Endothelial cell of umbilical vein (primary cell): ENCODE measurements at regions not wholly inside any gene's neighbourhood (a gene's known extent, or its start where the extent isn't known, plus 50 kb on each side); places are given as distances from the start of the nearest gene placed in this dataset.

ENCODE experiments used
- BruUV-seq: library from RNA; stranded (reverse); fragments of 400-500 nt; replicated peaks from 2 replicates; lab custom pipeline; 2021; lab: Mats Ljungman, UMichigan
- CTCF ChIA-PET: fragments of 300-600, 350-600 bp; sonication (Branson Sonifier 250); formaldehyde crosslinking; loops from one replicate; lab custom pipeline; 2021; ENCODE audit warnings: antibody characterized with exemption, inconsistent platforms; lab: Charles Lee
- POLR2A ChIA-PET: fragments of 300-600, 350-600 bp; sonication (Branson Sonifier 250); formaldehyde crosslinking; loops from one replicate; lab custom pipeline; 2021; ENCODE audit warnings: antibody characterized with exemption, inconsistent platforms; lab: Charles Lee
- DNase-seq: peaks from one replicate; pipeline ENCODE4 v3.0.0-alpha.2; 2011; ENCODE audit warnings: low read depth, low spot score
- FAIRE-seq: peaks from 2 replicates; lab custom pipeline; 2011; peaks lifted over from hg19 to GRCh38; lab: Jason Lieb, UNC
- H2AFZ ChIP-seq: 2 replicates; pipeline ENCODE4 v1.6.0; 2012; ENCODE audit warnings: low read depth, low read length, control low read depth, inconsistent platforms
- H3K27ac ChIP-seq: 2 replicates; pipeline ENCODE4 v1.5.1; 2011; ENCODE audit warnings: low read depth, mild to moderate bottlenecking, control low read depth, low read length, moderate library complexity; ENCODE audit not compliant: insufficient read depth
- H3K27me3 ChIP-seq, 2 experiments: 2 replicates each; pipeline versions ENCODE4 v1.6.0 to v1.6.1; 2011; ENCODE audit warnings: low read length in 2 of 2, mixed read lengths in 1 of 2; ENCODE audit not compliant: control insufficient read depth in 2 of 2, insufficient read depth in 2 of 2
- H3K36me3 ChIP-seq, 2 experiments: 2 replicates in 1 of 2; 3 replicates in 1 of 2; pipeline ENCODE4 v1.5.1; 2011; ENCODE audit warnings: low read length in 2 of 2, mild to moderate bottlenecking in 1 of 2, moderate library complexity in 1 of 2; ENCODE audit not compliant: control insufficient read depth in 2 of 2, insufficient read depth in 2 of 2; ENCODE audit errors: extremely low read depth in 1 of 2
- H3K4me1 ChIP-seq: 3 replicates; pipeline ENCODE4 v1.5.1; 2011; ENCODE audit warnings: mild to moderate bottlenecking, low read length; ENCODE audit not compliant: control insufficient read depth, insufficient read depth; ENCODE audit errors: extremely low read depth
- H3K4me2 ChIP-seq: 2 replicates; pipeline ENCODE4 v1.6.1; 2011; ENCODE audit warnings: low read length, control low read depth, mixed read lengths; ENCODE audit not compliant: insufficient read depth
- H3K4me3 ChIP-seq, 3 experiments: fragments of 200-600 bp in 1 of 3; sonication (generic), shearing (Covaris generic) in 1 of 3; replicated peaks in 1 of 3; 2 replicates each; pipeline ENCODE4 v1.5.1; 2011 to 2016; ENCODE audit warnings: control low read depth in 3 of 3, low read length in 3 of 3, mild to moderate bottlenecking in 2 of 3, inconsistent platforms in 1 of 3, low read depth in 1 of 3, moderate library complexity in 1 of 3; ENCODE audit not compliant: insufficient read depth in 1 of 3
- H3K79me2 ChIP-seq: 2 replicates; pipeline ENCODE4 v1.6.0; 2012; ENCODE audit warnings: low read length, inconsistent platforms; ENCODE audit not compliant: control insufficient read depth, insufficient read depth
- H3K9ac ChIP-seq: replicated peaks from 2 replicates; pipeline ENCODE3; 2011; ENCODE audit warnings: low read length, control low read depth; ENCODE audit not compliant: insufficient read depth; ENCODE audit errors: extremely low read depth
- H3K9me1 ChIP-seq: replicated peaks from 3 replicates; pipeline ENCODE4 v1.6.0; 2011; ENCODE audit warnings: mild to moderate bottlenecking, low read length; ENCODE audit not compliant: control insufficient read depth, insufficient read depth; ENCODE audit errors: extremely low read depth
- H3K9me3 ChIP-seq: replicated peaks from 2 replicates; pipeline ENCODE4 v1.5.1; 2012; ENCODE audit warnings: low read length, inconsistent platforms; ENCODE audit not compliant: control insufficient read depth, insufficient read depth
- H4K20me1 ChIP-seq: replicated peaks from 2 replicates; pipeline ENCODE3; 2011; ENCODE audit warnings: mild to moderate bottlenecking, low read length; ENCODE audit not compliant: control insufficient read depth, insufficient read depth; ENCODE audit errors: extremely low read depth
- CTCF ChIP-seq, 2 donors: IDR thresholded peaks; 1 replicate in 1 of 2; 2 replicates in 1 of 2; pipeline ENCODE4 v1.5.1; 2011; ENCODE audit warnings: low read length in 2 of 2, mild to moderate bottlenecking in 2 of 2, moderate library complexity in 2 of 2, control low read depth in 1 of 2, inconsistent platforms in 1 of 2, low read depth in 1 of 2; ENCODE audit not compliant: insufficient read depth in 1 of 2; ENCODE audit errors: extremely low read depth in 1 of 2
- EZH2 ChIP-seq: IDR thresholded peaks from 2 replicates; pipeline ENCODE4 v1.6.1; 2012; ENCODE audit warnings: borderline replicate concordance, low read depth, mild to moderate bottlenecking, moderate library complexity, low read length, inconsistent platforms; ENCODE audit not compliant: severe bottlenecking
- FOS ChIP-seq: IDR thresholded peaks from 2 replicates; pipeline ENCODE4 v1.6.1; 2011; ENCODE audit warnings: mild to moderate bottlenecking, low read length, moderate library complexity, borderline replicate concordance; ENCODE audit not compliant: insufficient read depth
- GATA2 ChIP-seq: IDR thresholded peaks from 2 replicates; pipeline ENCODE4 v1.7.0; 2011; ENCODE audit warnings: low read depth, mild to moderate bottlenecking, moderate library complexity, mixed read lengths, low read length; ENCODE audit not compliant: insufficient read length, insufficient read depth
- JUN ChIP-seq: IDR thresholded peaks from 2 replicates; pipeline ENCODE4 v1.6.1; 2011; ENCODE audit warnings: borderline replicate concordance, low read depth; ENCODE audit not compliant: insufficient read length, insufficient read depth
- MAX ChIP-seq: IDR thresholded peaks from 2 replicates; pipeline ENCODE4 v1.6.1; 2011; ENCODE audit not compliant: insufficient read depth, insufficient read length
- MYC ChIP-seq: IDR thresholded peaks from one replicate; pipeline ENCODE4 v1.6.1; 2011; ENCODE audit warnings: mild to moderate bottlenecking, low read depth, low read length
- POLR2A ChIP-seq: IDR thresholded peaks from 2 replicates; pipeline ENCODE4 v1.6.1; 2012; ENCODE audit warnings: low read depth, mild to moderate bottlenecking, control low read depth, low read length
- POLR2AphosphoS5 ChIP-seq: IDR thresholded peaks from 2 replicates; pipeline ENCODE4 v1.6.1; 2012; ENCODE audit warnings: low read depth, mild to moderate bottlenecking, control low read depth, low read length, moderate library complexity; ENCODE audit not compliant: insufficient read depth
- dilution Hi-C: fragments of 300-500 bp; cut with MboI; formaldehyde crosslinking; loops from one replicate; pipeline ENCODE4 v1.15.0; 2019; ENCODE audit warnings: low sequenced_read_pairs; ENCODE audit not compliant: extremely low pct_ligation_motif_present
- intact Hi-C: fragments of 100-400 bp; cut with micrococcal nuclease; formaldehyde crosslinking; loops from one replicate; pipeline ENCODE4 v1.10.0; 2022

- no peak overlapping the region for H3K9ac ChIP-seq
- H3K36me3 ChIP-seq: no peaks in the 10 kb centered on the region
- no peak overlapping the region for H3K4me3 ChIP-seq
- dilution Hi-C loops: no loop called here
- DNase-seq (no peak), FAIRE-seq (no peak)
- no peaks in the 10 kb centered on the region for H3K9me1 ChIP-seq
- ChIA-PET CTCF (no interaction called here), POLR2A (no interaction called here)
- no peaks in the 10 kb centered on the region for H3K4me1 ChIP-seq
- no peaks in the 10 kb centered on the region for H3K79me2 ChIP-seq
- H3K27ac ChIP-seq: no peak overlapping the region
- no peak overlapping the region for H2AFZ ChIP-seq
- peaks cover 6% of the 10 kb centered on the region for H3K9me3 ChIP-seq
- no peaks in the 10 kb centered on the region for H4K20me1 ChIP-seq
- H3K4me2 ChIP-seq: no peak overlapping the region
- H3K27me3 ChIP-seq: no peaks in the 10 kb centered on the region
- BruUV-seq: no TSS peak
- TF ChIP-seq FOS (no peak), JUN (no peak), CTCF (IDR thresholded peaks at IDR 0.05; ENCODE audit: extremely low read depth in 1 of 2, insufficient read depth in 1 of 2, low read depth in 1 of 2, low read length in 2 of 2) (no peak), EZH2 (no peak), MAX (no peak), GATA2 (no peak), MYC (no peak), POLR2AphosphoS5 (no peak), POLR2A (no peak)
- intact Hi-C loops: no loop called here
Measured at GRCh38 chr2:5986801-5987787, 294.9 kb downstream of the SOX11 start.
